Ovary (tissue), 7 donors: ENCODE measurements at regions not wholly inside any gene's neighbourhood (a gene's known extent, or its start where the extent isn't known, plus 50 kb on each side); places are given as distances from the start of the nearest gene placed in this dataset.
"Not testable (repeated sequence)": the region's sequence is repeated elsewhere in the genome, so short reads cannot be mapped to it uniquely, and the experiment has no call there.

ENCODE experiments used
- DNase-seq, 5 donors: peaks; one replicate each; pipeline ENCODE4 v3.0.0-alpha.2; 2019 to 2020
- H3K27ac ChIP-seq, 2 donors: fragments of 200-600 bp; one replicate each; pipeline versions ENCODE4 v1.5.1 to v1.8.0; 2019 to 2022
- H3K27me3 ChIP-seq: fragments of 200-600 bp; one replicate; pipeline ENCODE4 v1.8.0; 2022
- H3K36me3 ChIP-seq: fragments of 200-600 bp; sonication (generic); one replicate; pipeline ENCODE4 v1.5.1; 2019
- H3K4me1 ChIP-seq: one replicate; pipeline ENCODE4 v1.8.1; 2013; ENCODE audit warnings: mild to moderate bottlenecking, moderate library complexity; ENCODE audit not compliant: insufficient read depth
- H3K4me3 ChIP-seq: fragments of 200-600 bp; sonication (generic); one replicate; pipeline ENCODE4 v1.5.1; 2017
- H3K9me3 ChIP-seq, 2 donors: fragments of 200-600 bp in 1 of 2; sonication (generic) in 1 of 2; one replicate each; pipeline versions ENCODE4 v1.5.1 to v1.8.1; 2013 to 2019; ENCODE audit warnings: mild to moderate bottlenecking in 1 of 2, moderate library complexity in 1 of 2
- EP300 ChIP-seq: sonication (generic); formaldehyde crosslinking; IDR thresholded peaks from one replicate; pipeline ENCODE4 v1.6.1; 2017; ENCODE audit warnings: antibody characterized with exemption
- POLR2A ChIP-seq: fragments of 450-650 bp; IDR thresholded peaks from one replicate; pipeline ENCODE4 v1.6.1; 2017; ENCODE audit warnings: antibody characterized with exemption, mild to moderate bottlenecking, moderate library complexity
- WGBS, 3 donors: extraction: QIAGEN DNeasy Blood & Tissue Kit in 1 of 3; methylation state at CpG; one replicate each; pipeline versions ENCODE4 v1.1.5 to v1.1.7; 2013 to 2017; 5-methylcytosine and 5-hydroxymethylcytosine counted together
- intact Hi-C, 4 donors: fragments of 100-400 bp; cut with DNase I; formaldehyde crosslinking; loops; one replicate each; pipeline versions ENCODE4 v1.11.0 to v1.15.1; 2022 to 2023
- TF ChIP-seq, protein P1 (sequence below), 3 donors: fragments of 450-650 bp in 2 of 3; fragments of 200-600 bp in 1 of 3; IDR thresholded peaks; one replicate each; pipeline versions ENCODE4 v1.5.1 to v1.8.0; 2016 to 2022; ENCODE audit warnings: antibody characterized with exemption in 3 of 3, mild to moderate bottlenecking in 1 of 3
- donor health status: DM: no; HTN: no; CAD: no; lungs with moderate emphysema.
- donor health status: DM: no; HTN: no; CAD: no.
- donor health status: Bipolar disorder and iron deficiency.
- donor health status: DM: no; HTN: no; CAD: no.
- donor health status: DM: yes; HTN: yes; CAD: no.

DNA sequence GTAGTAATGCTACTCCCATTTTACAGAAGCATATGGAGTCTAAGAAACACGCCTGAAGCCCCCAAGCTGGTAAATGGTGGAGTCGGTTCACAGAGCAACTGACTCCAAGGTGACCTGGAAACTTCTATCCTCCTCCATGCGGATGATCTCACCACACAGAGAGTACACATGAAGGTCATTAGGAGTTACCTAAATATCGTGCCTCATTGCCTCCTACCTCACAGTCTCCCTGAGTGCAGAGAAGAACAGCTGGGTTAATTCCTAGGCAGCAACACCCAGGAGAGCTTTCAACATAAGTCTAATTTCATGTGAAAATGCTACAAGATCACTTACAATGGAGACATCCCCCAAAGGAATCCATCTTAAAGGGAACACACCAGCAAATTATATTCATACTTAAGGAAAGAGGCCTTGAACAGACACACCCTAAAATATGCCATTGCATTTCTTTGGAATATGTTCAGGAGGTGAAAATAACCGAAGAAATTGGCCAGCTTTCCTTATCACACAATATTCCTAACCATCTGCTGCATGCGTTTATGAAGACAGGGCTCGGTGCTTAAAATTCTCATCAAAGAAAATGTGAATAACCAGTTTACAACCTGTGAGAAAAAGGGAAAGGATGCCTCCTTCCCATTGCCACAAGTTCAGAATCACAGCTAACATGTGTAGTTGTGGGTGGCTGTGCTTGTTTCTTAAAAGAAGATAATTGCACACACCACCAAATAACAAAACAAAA lies 203.6 kb upstream of the NBEA start:
- no peak for DNase-seq
- WGBS, 3 donors, result 36 to 44% (median 43%) methylated on average over 7 of the region's 7 CpGs
- TF ChIP-seq EP300, result no peak
- TF ChIP-seq, protein P1, sequence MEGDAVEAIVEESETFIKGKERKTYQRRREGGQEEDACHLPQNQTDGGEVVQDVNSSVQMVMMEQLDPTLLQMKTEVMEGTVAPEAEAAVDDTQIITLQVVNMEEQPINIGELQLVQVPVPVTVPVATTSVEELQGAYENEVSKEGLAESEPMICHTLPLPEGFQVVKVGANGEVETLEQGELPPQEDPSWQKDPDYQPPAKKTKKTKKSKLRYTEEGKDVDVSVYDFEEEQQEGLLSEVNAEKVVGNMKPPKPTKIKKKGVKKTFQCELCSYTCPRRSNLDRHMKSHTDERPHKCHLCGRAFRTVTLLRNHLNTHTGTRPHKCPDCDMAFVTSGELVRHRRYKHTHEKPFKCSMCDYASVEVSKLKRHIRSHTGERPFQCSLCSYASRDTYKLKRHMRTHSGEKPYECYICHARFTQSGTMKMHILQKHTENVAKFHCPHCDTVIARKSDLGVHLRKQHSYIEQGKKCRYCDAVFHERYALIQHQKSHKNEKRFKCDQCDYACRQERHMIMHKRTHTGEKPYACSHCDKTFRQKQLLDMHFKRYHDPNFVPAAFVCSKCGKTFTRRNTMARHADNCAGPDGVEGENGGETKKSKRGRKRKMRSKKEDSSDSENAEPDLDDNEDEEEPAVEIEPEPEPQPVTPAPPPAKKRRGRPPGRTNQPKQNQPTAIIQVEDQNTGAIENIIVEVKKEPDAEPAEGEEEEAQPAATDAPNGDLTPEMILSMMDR (IDR thresholded peaks at IDR 0.05), result no peak
- TF ChIP-seq POLR2A, result no peak

DNA sequence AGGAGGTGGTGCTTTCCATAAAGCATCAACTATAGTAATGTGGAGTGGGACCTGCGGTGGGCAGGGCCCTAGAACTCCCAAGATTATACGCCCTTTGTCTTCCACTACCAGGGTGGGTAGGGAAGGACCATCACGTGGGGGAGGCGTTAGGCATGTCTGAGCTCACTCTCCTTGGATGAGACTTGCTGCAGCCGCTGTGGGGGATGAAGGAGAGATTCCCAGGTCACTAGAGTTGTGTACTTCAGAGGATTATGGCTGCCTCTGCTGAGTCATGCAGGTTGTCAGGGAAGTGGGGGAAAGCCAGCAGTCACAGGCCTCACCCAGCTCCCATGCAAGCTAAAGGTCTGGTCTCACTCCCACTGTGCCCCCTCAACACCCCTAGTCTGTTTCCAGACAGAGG lies 195.0 kb upstream of the NBEA start:
- WGBS, 3 donors, result 86 to 98% (median 93%) methylated on average over 5 of the region's 5 CpGs
- H3K36me3 ChIP-seq, H3K27me3 ChIP-seq, H3K9me3 ChIP-seq, H3K4me3 ChIP-seq, intact Hi-C loops: not testable (repeated sequence)
- peak overlapping the region in 1 of 2 donors; percentile 17 for H3K27ac ChIP-seq
- peaks cover 12% of the 10 kb centered on the region for H3K4me1 ChIP-seq
- DNase-seq, result peak in 4 of 5 donors; percentile 22 to 37 (median 27)

More for the DNA sequence above, 203.6 kb upstream of the NBEA start:
- H3K9me3 ChIP-seq, result no peaks in the 10 kb centered on the region
- no peaks in the 10 kb centered on the region for H3K36me3 ChIP-seq
- H3K4me1 ChIP-seq, result no peaks in the 10 kb centered on the region
- H3K4me3 ChIP-seq, result no peak overlapping the region
- intact Hi-C loops, result no loop called here
- H3K27me3 ChIP-seq, result no peaks in the 10 kb centered on the region
- H3K27ac ChIP-seq, result no peak overlapping the region

GRCh38 chr13:34747507-34747906 lies 194.6 kb upstream of the NBEA start:
- Histone ChIP-seq H3K4me3 (no peak overlapping the region), H3K36me3 (no peaks in the 10 kb centered on the region), H3K9me3 (no peaks in the 10 kb centered on the region), H3K27ac (peak overlapping the region; percentile 17 to 49), H3K4me1 (peaks cover 12% of the 10 kb centered on the region), H3K27me3 (no peaks in the 10 kb centered on the region)
- TF ChIP-seq EP300 (no peak), POLR2A (no peak)
- TF ChIP-seq, protein P1 (IDR thresholded peaks at IDR 0.05), result no peak
- intact Hi-C loops, result no loop called here
- 78 to 85% (median 82%) methylated on average over 4 of the region's 4 CpGs for WGBS, 3 donors
- DNase-seq, result peak in 1 of 5 donors; percentile 33

GRCh38 chr13:34748073-34748472 lies 194.0 kb upstream of the NBEA start:
- Histone ChIP-seq H3K4me1 (peaks cover 12% of the 10 kb centered on the region), H3K36me3 (no peaks in the 10 kb centered on the region), H3K9me3 (no peaks in the 10 kb centered on the region), H3K27ac (peak overlapping the region in 1 of 2 donors; percentile 34), H3K27me3 (no peaks in the 10 kb centered on the region), H3K4me3 (no peak overlapping the region)
- TF ChIP-seq, protein P1 (IDR thresholded peaks at IDR 0.05), result no peak
- TF ChIP-seq POLR2A (no peak), EP300 (peak; percentile 4)
- WGBS, 3 donors, result 2% methylated on average over 5 of the region's 5 CpGs
- intact Hi-C loops, result no loop called here
- DNase-seq, result peak; percentile 45 to 77 (median 52)

GRCh38 chr13:34748596-34748995 lies 193.5 kb upstream of the NBEA start:
- Histone ChIP-seq H3K4me1 (peaks cover 12% of the 10 kb centered on the region), H3K36me3 (no peaks in the 10 kb centered on the region), H3K9me3 (no peaks in the 10 kb centered on the region), H3K27me3 (no peaks in the 10 kb centered on the region), H3K4me3 (no peak overlapping the region), H3K27ac (peak overlapping the region in 1 of 2 donors; percentile 34)
- no peak for DNase-seq
- WGBS, 3 donors, result 32 to 66% (median 48%) methylated on average over 1 of the region's 1 CpG
- intact Hi-C loops, result no loop called here
- TF ChIP-seq EP300 (no peak), POLR2A (no peak)
- TF ChIP-seq, protein P1 (IDR thresholded peaks at IDR 0.05), result no peak
